ENCODE measurements at regions not wholly inside any gene's neighbourhood (a gene's known extent, or its start where the extent isn't known, plus 50 kb on each side); places are given as distances from the start of the nearest gene placed in this dataset.

DNA sequence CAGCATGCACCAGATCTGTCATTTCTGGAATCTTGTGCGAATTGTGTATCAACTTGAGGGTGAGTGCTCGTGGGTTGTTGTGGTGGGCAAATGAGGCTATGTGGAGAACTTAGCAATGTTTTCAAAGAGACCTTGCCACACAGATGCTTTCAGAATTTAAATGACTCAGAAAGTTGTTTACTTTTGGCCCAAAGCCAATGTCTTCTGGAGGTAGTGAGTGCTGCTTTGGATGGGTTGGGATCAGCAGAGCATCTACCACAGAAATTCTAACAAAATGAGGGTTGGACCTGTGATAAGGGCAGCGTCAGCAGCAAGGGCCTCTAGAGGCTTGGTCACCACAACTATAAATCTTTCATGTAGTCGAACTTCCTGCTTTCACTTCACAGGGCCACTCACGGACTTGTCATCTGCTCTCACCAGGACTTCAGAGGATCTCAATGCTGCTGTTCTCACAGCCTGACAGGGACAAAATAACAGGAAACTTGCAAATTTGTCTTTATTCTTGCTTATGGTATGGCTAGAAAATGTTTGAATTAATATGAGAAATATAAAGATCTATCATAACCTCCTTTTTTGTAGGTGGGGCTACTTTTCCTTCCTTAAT lies 111.4 kb downstream of the DACT1 start:
- Histone ChIP-seq H3K27me3 (no peaks in the 10 kb centered on the region), H3K9me3 (no peaks in the 10 kb centered on the region), H3K27ac (no peak overlapping the region), H3K4me1 (peaks cover 0 to 10% of the 10 kb centered on the region in 2 donors), H3K4me3 (no peak overlapping the region), H3K36me3 (no peaks in the 10 kb centered on the region)
- peak in 1 of 2 donors; percentile 75 for DNase-seq (ENCODE audit: low spot score in 2 of 2)
- intact Hi-C loops (cut with DNase I), result no loop called here
- TF ChIP-seq, protein P1, sequence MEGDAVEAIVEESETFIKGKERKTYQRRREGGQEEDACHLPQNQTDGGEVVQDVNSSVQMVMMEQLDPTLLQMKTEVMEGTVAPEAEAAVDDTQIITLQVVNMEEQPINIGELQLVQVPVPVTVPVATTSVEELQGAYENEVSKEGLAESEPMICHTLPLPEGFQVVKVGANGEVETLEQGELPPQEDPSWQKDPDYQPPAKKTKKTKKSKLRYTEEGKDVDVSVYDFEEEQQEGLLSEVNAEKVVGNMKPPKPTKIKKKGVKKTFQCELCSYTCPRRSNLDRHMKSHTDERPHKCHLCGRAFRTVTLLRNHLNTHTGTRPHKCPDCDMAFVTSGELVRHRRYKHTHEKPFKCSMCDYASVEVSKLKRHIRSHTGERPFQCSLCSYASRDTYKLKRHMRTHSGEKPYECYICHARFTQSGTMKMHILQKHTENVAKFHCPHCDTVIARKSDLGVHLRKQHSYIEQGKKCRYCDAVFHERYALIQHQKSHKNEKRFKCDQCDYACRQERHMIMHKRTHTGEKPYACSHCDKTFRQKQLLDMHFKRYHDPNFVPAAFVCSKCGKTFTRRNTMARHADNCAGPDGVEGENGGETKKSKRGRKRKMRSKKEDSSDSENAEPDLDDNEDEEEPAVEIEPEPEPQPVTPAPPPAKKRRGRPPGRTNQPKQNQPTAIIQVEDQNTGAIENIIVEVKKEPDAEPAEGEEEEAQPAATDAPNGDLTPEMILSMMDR (IDR thresholded peaks at IDR 0.05), result no peak

DNA sequence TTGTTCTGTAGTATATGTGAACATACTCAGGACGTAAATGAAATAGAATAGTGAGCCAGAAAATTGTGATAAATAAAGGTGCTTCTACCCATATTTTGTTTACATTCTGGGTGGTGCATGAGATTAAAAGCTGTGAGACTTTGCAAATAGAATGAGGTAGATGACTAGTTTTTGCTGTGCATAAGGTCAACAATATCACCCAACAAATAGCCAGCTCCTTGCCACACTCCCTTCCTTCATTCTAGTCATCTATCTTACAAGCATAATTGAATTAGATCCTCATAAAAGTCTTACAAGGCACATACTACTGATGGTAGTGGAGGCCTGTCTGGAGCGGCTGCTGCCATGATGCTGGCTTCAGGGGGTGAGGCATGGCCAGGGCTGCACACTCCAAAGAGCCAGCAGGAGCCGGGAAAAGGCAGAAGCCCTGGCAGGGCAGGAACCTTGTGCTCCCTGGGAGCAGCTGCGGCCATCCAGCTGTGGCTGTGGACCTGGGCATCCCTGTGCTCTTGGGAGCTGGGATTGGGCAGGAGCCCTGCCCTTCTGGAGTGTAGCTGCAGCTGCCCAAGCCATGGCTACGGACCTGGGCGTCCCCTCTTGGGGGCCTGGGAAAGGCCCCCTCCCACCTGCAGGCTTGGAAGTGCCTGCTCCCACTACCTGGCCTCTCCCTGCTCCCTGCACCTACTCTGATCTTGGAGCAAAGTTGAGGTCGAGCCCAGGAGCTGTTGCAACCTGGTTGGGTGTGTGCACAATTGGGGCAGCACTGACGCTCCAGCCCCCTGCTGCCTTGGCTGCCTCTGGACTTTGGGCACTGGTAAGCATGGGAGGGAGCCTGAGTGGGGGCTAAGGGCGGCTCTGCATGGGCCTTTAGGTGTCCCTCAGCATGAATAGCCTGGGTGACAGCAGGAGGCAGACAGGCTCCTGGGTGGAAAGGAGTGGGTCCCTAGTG lies 112.8 kb downstream of the DACT1 start:
- Histone ChIP-seq H3K27ac (no peak overlapping the region), H3K4me1 (peaks cover 0 to 13% of the 10 kb centered on the region in 2 donors), H3K27me3 (no peaks in the 10 kb centered on the region), H3K4me3 (no peak overlapping the region), H3K9me3 (no peaks in the 10 kb centered on the region), H3K36me3 (no peaks in the 10 kb centered on the region)
- no peak for DNase-seq (ENCODE audit: low spot score in 2 of 2)
- intact Hi-C loops (cut with DNase I), result no loop called here
- TF ChIP-seq, protein P1 (IDR thresholded peaks at IDR 0.05), result no peak

DNA sequence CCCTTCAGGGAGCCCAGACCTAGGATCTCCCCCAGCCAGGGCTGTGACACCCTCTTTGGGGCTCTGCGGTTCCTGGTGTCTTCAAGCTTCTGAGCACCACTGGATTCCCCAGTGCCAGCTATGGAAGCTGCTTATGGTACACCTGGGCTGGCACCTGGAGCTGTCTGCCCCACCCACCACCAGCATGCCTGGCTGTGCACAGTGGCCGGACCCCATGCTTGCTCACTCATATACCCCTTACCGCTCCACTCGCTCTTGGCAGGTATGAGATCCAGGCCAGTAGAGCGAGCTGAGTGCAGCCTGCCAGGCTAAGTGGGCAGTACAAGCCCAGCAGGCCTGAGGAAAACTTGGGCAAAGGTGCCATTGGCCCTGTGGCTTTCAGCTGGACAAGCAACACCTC lies 114.0 kb downstream of the DACT1 start:
- no peaks in the 10 kb centered on the region for H3K36me3 ChIP-seq
- intact Hi-C loops (cut with DNase I), result no loop called here
- H3K4me1 ChIP-seq, result peaks cover 0 to 13% of the 10 kb centered on the region in 2 donors
- no peak for DNase-seq (ENCODE audit: low spot score in 2 of 2)
- peak overlapping the region; percentile 60 to 66 for H3K27ac ChIP-seq
- no peak overlapping the region for H3K4me3 ChIP-seq
- H3K27me3 ChIP-seq, result no peaks in the 10 kb centered on the region
- no peaks in the 10 kb centered on the region for H3K9me3 ChIP-seq
- TF ChIP-seq, protein P1 (IDR thresholded peaks at IDR 0.05), result no peak

DNA sequence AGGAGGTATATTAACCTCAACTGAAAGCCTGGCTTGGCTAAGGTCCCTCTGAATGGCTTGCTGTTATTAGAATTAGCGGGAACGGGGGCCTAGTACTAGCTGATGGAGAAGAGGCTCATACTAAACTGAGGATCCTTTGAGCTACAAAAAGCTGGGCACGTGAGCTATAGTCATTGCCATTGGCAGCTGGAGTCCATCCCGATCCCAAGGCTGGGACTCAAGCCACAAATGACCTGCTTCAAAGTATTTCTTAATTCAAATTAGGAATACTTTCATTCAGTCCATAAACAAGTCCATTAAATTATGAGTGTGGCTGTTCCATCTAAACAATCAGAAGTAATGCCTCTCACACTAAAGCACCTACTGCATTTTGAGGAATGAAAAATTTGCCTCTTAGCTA lies 114.5 kb downstream of the DACT1 start:
- H3K27ac ChIP-seq, result peak overlapping the region; percentile 60 to 66
- H3K4me1 ChIP-seq, result peaks cover 0 to 13% of the 10 kb centered on the region in 2 donors
- peak overlapping the region in 1 of 2 donors; percentile 47 for H3K4me3 ChIP-seq
- no peak for DNase-seq (ENCODE audit: low spot score in 2 of 2)
- H3K27me3 ChIP-seq, result no peaks in the 10 kb centered on the region
- TF ChIP-seq, protein P1 (IDR thresholded peaks at IDR 0.05), result no peak
- intact Hi-C loops (cut with DNase I), result no loop called here
- H3K9me3 ChIP-seq, result no peaks in the 10 kb centered on the region
- H3K36me3 ChIP-seq, result no peaks in the 10 kb centered on the region

DNA sequence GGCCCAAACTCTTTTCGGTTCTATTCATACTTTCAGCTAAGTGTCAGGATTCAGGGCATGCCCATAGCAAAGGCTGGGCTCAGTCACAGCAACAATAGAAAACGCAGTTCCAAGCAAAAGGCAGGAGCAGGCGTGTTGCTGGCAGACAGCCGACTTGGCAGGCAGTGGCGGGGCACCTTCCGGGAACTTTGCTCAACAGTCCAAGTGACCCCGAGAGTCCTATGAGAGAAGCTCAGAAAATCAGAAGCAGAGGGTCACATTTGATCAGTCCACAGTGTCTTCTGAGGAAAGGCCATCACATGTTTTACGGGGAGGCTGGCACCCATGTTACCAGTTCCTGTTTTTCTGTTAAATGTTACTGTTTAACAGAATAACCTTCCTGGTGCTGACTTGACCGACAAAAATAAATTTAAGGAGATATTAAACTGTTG lies 115.0 kb downstream of the DACT1 start:
- Histone ChIP-seq H3K27me3 (no peaks in the 10 kb centered on the region), H3K27ac (peak overlapping the region; percentile 60 to 66), H3K36me3 (no peaks in the 10 kb centered on the region), H3K9me3 (no peaks in the 10 kb centered on the region), H3K4me1 (peaks cover 0 to 13% of the 10 kb centered on the region in 2 donors), H3K4me3 (peak overlapping the region in 1 of 2 donors; percentile 47)
- TF ChIP-seq, protein P1 (IDR thresholded peaks at IDR 0.05), result no peak
- intact Hi-C loops (cut with DNase I), result no loop called here
- DNase-seq (ENCODE audit: low spot score in 2 of 2), result peak; percentile 61 to 90
